ENCODE measurements at regions not wholly inside any gene's neighbourhood (a gene's known extent, or its start where the extent isn't known, plus 50 kb on each side); places are given as distances from the start of the nearest gene placed in this dataset.

DNA sequence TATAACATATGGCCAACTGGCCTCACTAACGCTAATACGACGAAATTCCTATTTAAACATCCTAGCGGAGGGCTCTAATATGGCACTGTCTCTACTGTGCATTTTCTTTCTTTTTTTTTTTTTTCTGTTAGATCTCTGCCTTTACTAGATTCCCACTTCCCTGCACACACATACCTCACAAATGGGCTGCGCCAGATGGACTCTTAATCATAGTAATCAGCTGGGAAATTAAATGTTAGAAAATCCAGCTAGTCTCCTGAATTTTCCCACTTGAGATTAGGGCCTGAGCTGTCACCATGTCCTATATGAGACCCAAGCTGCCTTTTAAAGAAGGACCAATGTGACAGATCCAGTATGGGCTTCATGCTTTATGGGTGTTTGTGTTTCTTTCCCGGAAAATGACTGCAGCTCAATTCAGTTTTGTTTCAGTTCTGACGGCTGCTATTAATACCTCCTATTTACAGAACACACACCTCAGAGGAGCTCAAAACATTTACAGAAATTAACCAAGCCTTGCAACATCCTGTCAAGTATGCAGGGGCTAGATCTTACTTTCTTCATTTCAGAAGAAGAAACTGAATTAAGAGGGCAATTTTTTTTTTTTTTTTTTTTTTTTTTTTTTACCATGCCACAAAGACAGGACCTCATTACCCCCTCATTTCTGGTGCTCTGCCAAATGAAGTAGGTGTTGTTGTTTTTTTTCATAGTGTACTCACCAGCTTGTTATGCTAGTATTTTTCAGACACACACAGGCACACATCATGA lies 49.8 kb upstream of the BLID start:
- DNase-seq (ENCODE audit: low spot score) (no peak), ATAC-seq (no peak)
- H3K9me3 Mint-ChIP-seq: peaks cover 1% of the 10 kb centered on the region; the same call in 1 of the 2 replicates
- CTCF ChIA-PET: interaction anchor here (0.6 to 1.3 kb wide), 3 partner anchors 37 to 511 kb away, joined by 3 read pairs; no protein-coding TSS in a partner anchor
- H3K36me3 Mint-ChIP-seq: no peaks in the 10 kb centered on the region
- H3K27ac Mint-ChIP-seq: no peak overlapping the region
- TF ChIP-seq JAZF1 (CRISPR knock-in tag; IDR thresholded peaks at IDR 0.05): no peak
- no peak for TF ChIP-seq ZNF263 (CRISPR knock-in tag; IDR thresholded peaks at IDR 0.05; ENCODE audit: low read depth)
- no peak for TF ChIP-seq FOXP1 (CRISPR knock-in tag; IDR thresholded peaks at IDR 0.05; ENCODE audit: borderline replicate concordance)
- TF ChIP-seq ATF6 (CRISPR knock-in tag; IDR thresholded peaks at IDR 0.05): no peak
- no peak for TF ChIP-seq CDX4 (CRISPR knock-in tag; IDR thresholded peaks at IDR 0.05; ENCODE audit: borderline replicate concordance)
- TF ChIP-seq HMGA2 (CRISPR knock-in tag; IDR thresholded peaks at IDR 0.05): no peak
- no peak for TF ChIP-seq GRHL2 (CRISPR knock-in tag; IDR thresholded peaks at IDR 0.05; ENCODE audit: insufficient replicate concordance, severe bottlenecking)
- TF ChIP-seq, protein P1, sequence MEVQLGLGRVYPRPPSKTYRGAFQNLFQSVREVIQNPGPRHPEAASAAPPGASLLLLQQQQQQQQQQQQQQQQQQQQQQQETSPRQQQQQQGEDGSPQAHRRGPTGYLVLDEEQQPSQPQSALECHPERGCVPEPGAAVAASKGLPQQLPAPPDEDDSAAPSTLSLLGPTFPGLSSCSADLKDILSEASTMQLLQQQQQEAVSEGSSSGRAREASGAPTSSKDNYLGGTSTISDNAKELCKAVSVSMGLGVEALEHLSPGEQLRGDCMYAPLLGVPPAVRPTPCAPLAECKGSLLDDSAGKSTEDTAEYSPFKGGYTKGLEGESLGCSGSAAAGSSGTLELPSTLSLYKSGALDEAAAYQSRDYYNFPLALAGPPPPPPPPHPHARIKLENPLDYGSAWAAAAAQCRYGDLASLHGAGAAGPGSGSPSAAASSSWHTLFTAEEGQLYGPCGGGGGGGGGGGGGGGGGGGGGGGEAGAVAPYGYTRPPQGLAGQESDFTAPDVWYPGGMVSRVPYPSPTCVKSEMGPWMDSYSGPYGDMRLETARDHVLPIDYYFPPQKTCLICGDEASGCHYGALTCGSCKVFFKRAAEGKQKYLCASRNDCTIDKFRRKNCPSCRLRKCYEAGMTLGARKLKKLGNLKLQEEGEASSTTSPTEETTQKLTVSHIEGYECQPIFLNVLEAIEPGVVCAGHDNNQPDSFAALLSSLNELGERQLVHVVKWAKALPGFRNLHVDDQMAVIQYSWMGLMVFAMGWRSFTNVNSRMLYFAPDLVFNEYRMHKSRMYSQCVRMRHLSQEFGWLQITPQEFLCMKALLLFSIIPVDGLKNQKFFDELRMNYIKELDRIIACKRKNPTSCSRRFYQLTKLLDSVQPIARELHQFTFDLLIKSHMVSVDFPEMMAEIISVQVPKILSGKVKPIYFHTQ (CRISPR knock-in tag; IDR thresholded peaks at IDR 0.05): no peak
- TF ChIP-seq, protein P2, sequence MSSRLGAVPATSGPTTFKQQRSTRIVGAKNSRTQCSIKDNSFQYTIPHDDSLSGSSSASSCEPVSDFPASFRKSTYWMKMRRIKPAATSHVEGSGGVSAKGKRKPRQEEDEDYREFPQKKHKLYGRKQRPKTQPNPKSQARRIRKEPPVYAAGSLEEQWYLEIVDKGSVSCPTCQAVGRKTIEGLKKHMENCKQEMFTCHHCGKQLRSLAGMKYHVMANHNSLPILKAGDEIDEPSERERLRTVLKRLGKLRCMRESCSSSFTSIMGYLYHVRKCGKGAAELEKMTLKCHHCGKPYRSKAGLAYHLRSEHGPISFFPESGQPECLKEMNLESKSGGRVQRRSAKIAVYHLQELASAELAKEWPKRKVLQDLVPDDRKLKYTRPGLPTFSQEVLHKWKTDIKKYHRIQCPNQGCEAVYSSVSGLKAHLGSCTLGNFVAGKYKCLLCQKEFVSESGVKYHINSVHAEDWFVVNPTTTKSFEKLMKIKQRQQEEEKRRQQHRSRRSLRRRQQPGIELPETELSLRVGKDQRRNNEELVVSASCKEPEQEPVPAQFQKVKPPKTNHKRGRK (CRISPR knock-in tag; IDR thresholded peaks at IDR 0.05; ENCODE audit: borderline replicate concordance): no peak
- no peaks in the 10 kb centered on the region; the same call in 1 of the 2 replicates for H3K27me3 Mint-ChIP-seq (ENCODE audit: low read depth)
- no peak overlapping the region for H3K4me3 Mint-ChIP-seq
- POLR2A ChIA-PET: no interaction called here
- H3K4me1 Mint-ChIP-seq: peaks cover 17% of the 10 kb centered on the region

Measured in WTC11 (cell line).